Activated T-helper 17 cell treated with anti-CD3 and anti-CD28 coated beads, Interleukin-2, amount 50 U/mL, for 72 hours (primary cell): ENCODE measurements at regions not wholly inside any gene's neighbourhood (a gene's known extent, or its start where the extent isn't known, plus 50 kb on each side); places are given as distances from the start of the nearest gene placed in this dataset.

Source experiments
- ATAC-seq: fragments of 150-1000 bp; cut with Tn5 transposase; replicated peaks from 2 replicates; pipeline ENCODE4 v1.10.0; 2021; ENCODE audit warnings: mild to moderate bottlenecking, moderate library complexity
- H3K27ac Mint-ChIP-seq: one replicate; pipeline ENCODE4 v1.8.0; 2022; ENCODE audit warnings: mixed read lengths
- H3K27me3 Mint-ChIP-seq: one replicate; pipeline ENCODE4 v1.8.0; 2022; ENCODE audit warnings: mixed read lengths
- H3K36me3 Mint-ChIP-seq: one replicate; pipeline ENCODE4 v1.8.0; 2022; ENCODE audit warnings: low read depth, mild to moderate bottlenecking, mixed read lengths
- H3K4me1 Mint-ChIP-seq: one replicate; pipeline ENCODE4 v1.8.0; 2022; ENCODE audit warnings: mixed read lengths
- H3K4me3 Mint-ChIP-seq: one replicate; pipeline ENCODE4 v1.8.0; 2022; ENCODE audit warnings: mild to moderate bottlenecking, mixed read lengths
- H3K9me3 Mint-ChIP-seq: one replicate; pipeline ENCODE4 v1.8.0; 2022; ENCODE audit warnings: mixed read lengths

GRCh38 chr1:147811273-147811672 is 50.9 kb upstream of the GJA5 start:
- Mint-ChIP-seq H3K4me1 (peaks cover 4% of the 10 kb centered on the region), H3K9me3 (no peaks in the 10 kb centered on the region), H3K27ac (no peak overlapping the region), H3K4me3 (no peak overlapping the region), H3K36me3 (no peaks in the 10 kb centered on the region), H3K27me3 (no peaks in the 10 kb centered on the region)
- no peak for ATAC-seq

- Mint-ChIP-seq H3K27ac (no peak overlapping the region), H3K4me1 (peaks cover 4% of the 10 kb centered on the region), H3K9me3 (no peaks in the 10 kb centered on the region), H3K4me3 (no peak overlapping the region), H3K27me3 (no peaks in the 10 kb centered on the region), H3K36me3 (no peaks in the 10 kb centered on the region)
- no peak for ATAC-seq
Observed at GRCh38 chr1:147811751-147812150, 51.3 kb upstream of the GJA5 start.

- Mint-ChIP-seq H3K4me3 (no peak overlapping the region), H3K4me1 (peaks cover 4% of the 10 kb centered on the region), H3K36me3 (no peaks in the 10 kb centered on the region), H3K27me3 (peaks cover 2% of the 10 kb centered on the region), H3K9me3 (no peaks in the 10 kb centered on the region), H3K27ac (no peak overlapping the region)
- no peak for ATAC-seq
Observed at GRCh38 chr1:147812799-147813198, 52.4 kb upstream of the GJA5 start.

- H3K36me3 Mint-ChIP-seq, result no peaks in the 10 kb centered on the region
- no peak overlapping the region for H3K4me3 Mint-ChIP-seq
- H3K27me3 Mint-ChIP-seq, result peaks cover 3% of the 10 kb centered on the region
- H3K27ac Mint-ChIP-seq, result no peak overlapping the region
- no peaks in the 10 kb centered on the region for H3K9me3 Mint-ChIP-seq
- ATAC-seq, result no peak
- H3K4me1 Mint-ChIP-seq, result peaks cover 4% of the 10 kb centered on the region
Observed at GRCh38 chr1:147815503-147815902, 55.1 kb upstream of the GJA5 start.

- H3K9me3 Mint-ChIP-seq, result no peaks in the 10 kb centered on the region
- H3K27ac Mint-ChIP-seq, result no peak overlapping the region
- peaks cover 3% of the 10 kb centered on the region for H3K27me3 Mint-ChIP-seq
- ATAC-seq, result no peak
- no peaks in the 10 kb centered on the region for H3K4me1 Mint-ChIP-seq
- no peak overlapping the region for H3K4me3 Mint-ChIP-seq
- H3K36me3 Mint-ChIP-seq, result no peaks in the 10 kb centered on the region
Observed at GRCh38 chr1:147820761-147821297, 60.4 kb upstream of the GJA5 start.

- Mint-ChIP-seq H3K27ac (no peak overlapping the region), H3K4me1 (no peaks in the 10 kb centered on the region), H3K27me3 (peaks cover 3% of the 10 kb centered on the region), H3K36me3 (no peaks in the 10 kb centered on the region), H3K9me3 (no peaks in the 10 kb centered on the region), H3K4me3 (no peak overlapping the region)
- no peak for ATAC-seq
Observed at GRCh38 chr1:147821883-147822282, 61.5 kb upstream of the GJA5 start.

- Mint-ChIP-seq H3K36me3 (no peaks in the 10 kb centered on the region), H3K9me3 (no peaks in the 10 kb centered on the region), H3K4me3 (no peak overlapping the region), H3K4me1 (no peaks in the 10 kb centered on the region), H3K27ac (no peak overlapping the region), H3K27me3 (peaks cover 3% of the 10 kb centered on the region)
- no peak for ATAC-seq
Observed at GRCh38 chr1:147822292-147822691, 61.9 kb upstream of the GJA5 start.

GRCh38 chr1:147824001-147824400 is 63.6 kb upstream of the GJA5 start:
- no peaks in the 10 kb centered on the region for H3K36me3 Mint-ChIP-seq
- no peaks in the 10 kb centered on the region for H3K4me1 Mint-ChIP-seq
- no peaks in the 10 kb centered on the region for H3K9me3 Mint-ChIP-seq
- ATAC-seq, result no peak
- no peak overlapping the region for H3K4me3 Mint-ChIP-seq
- H3K27ac Mint-ChIP-seq, result no peak overlapping the region
- H3K27me3 Mint-ChIP-seq, result no peaks in the 10 kb centered on the region

- Mint-ChIP-seq H3K9me3 (no peaks in the 10 kb centered on the region), H3K27ac (no peak overlapping the region), H3K27me3 (no peaks in the 10 kb centered on the region), H3K36me3 (no peaks in the 10 kb centered on the region), H3K4me1 (no peaks in the 10 kb centered on the region), H3K4me3 (no peak overlapping the region)
- no peak for ATAC-seq
Observed at GRCh38 chr1:147824798-147825197, 64.4 kb upstream of the GJA5 start.

- Mint-ChIP-seq H3K4me1 (no peaks in the 10 kb centered on the region), H3K9me3 (no peaks in the 10 kb centered on the region), H3K27ac (no peak overlapping the region), H3K27me3 (no peaks in the 10 kb centered on the region), H3K36me3 (no peaks in the 10 kb centered on the region), H3K4me3 (no peak overlapping the region)
- ATAC-seq, result peak; percentile 60
Observed at GRCh38 chr1:147825586-147825985, 65.2 kb upstream of the GJA5 start.

- ATAC-seq, result no peak
- H3K4me3 Mint-ChIP-seq, result no peak overlapping the region
- no peaks in the 10 kb centered on the region for H3K27me3 Mint-ChIP-seq
- no peaks in the 10 kb centered on the region for H3K36me3 Mint-ChIP-seq
- no peaks in the 10 kb centered on the region for H3K9me3 Mint-ChIP-seq
- H3K27ac Mint-ChIP-seq, result no peak overlapping the region
- H3K4me1 Mint-ChIP-seq, result no peaks in the 10 kb centered on the region
Observed at GRCh38 chr1:147826259-147826658, 65.9 kb upstream of the GJA5 start.

GRCh38 chr1:147833231-147833860 is 69.2 kb upstream of the GJA8 start:
- no peak for ATAC-seq

GRCh38 chr1:147834181-147834580 is 68.4 kb upstream of the GJA8 start:
- no peaks in the 10 kb centered on the region for H3K36me3 Mint-ChIP-seq
- no peaks in the 10 kb centered on the region for H3K9me3 Mint-ChIP-seq
- H3K4me3 Mint-ChIP-seq, result no peak overlapping the region
- no peak for ATAC-seq
- peaks cover 9% of the 10 kb centered on the region for H3K4me1 Mint-ChIP-seq
- H3K27ac Mint-ChIP-seq, result no peak overlapping the region
- H3K27me3 Mint-ChIP-seq, result peaks cover 10% of the 10 kb centered on the region

More at GRCh38 chr1:147833231-147833860, 69.2 kb upstream of the GJA8 start:
- no peaks in the 10 kb centered on the region for H3K36me3 Mint-ChIP-seq
- H3K4me1 Mint-ChIP-seq, result peaks cover 9% of the 10 kb centered on the region
- H3K27ac Mint-ChIP-seq, result no peak overlapping the region
- peaks cover 10% of the 10 kb centered on the region for H3K27me3 Mint-ChIP-seq
- H3K4me3 Mint-ChIP-seq, result no peak overlapping the region
- no peaks in the 10 kb centered on the region for H3K9me3 Mint-ChIP-seq

- peaks cover 9% of the 10 kb centered on the region for H3K4me1 Mint-ChIP-seq
- no peak for ATAC-seq
- H3K4me3 Mint-ChIP-seq, result no peak overlapping the region
- no peaks in the 10 kb centered on the region for H3K36me3 Mint-ChIP-seq
- no peak overlapping the region for H3K27ac Mint-ChIP-seq
- H3K27me3 Mint-ChIP-seq, result peaks cover 10% of the 10 kb centered on the region
- no peaks in the 10 kb centered on the region for H3K9me3 Mint-ChIP-seq
Observed at GRCh38 chr1:147834810-147835209, 67.8 kb upstream of the GJA8 start.

- H3K27ac Mint-ChIP-seq, result no peak overlapping the region
- H3K27me3 Mint-ChIP-seq, result peaks cover 9% of the 10 kb centered on the region
- H3K9me3 Mint-ChIP-seq, result no peaks in the 10 kb centered on the region
- no peaks in the 10 kb centered on the region for H3K36me3 Mint-ChIP-seq
- ATAC-seq, result no peak
- H3K4me1 Mint-ChIP-seq, result peaks cover 9% of the 10 kb centered on the region
- H3K4me3 Mint-ChIP-seq, result no peak overlapping the region
Observed at GRCh38 chr1:147837129-147837963, 65.2 kb upstream of the GJA8 start.
